Ovary (tissue), 7 donors: ENCODE measurements at regions not wholly inside any gene's neighbourhood (a gene's known extent, or its start where the extent isn't known, plus 50 kb on each side); places are given as distances from the start of the nearest gene placed in this dataset.
A peak's percentile ranks its signal among the peaks of the same experiment; 100 is the strongest.
"Not testable (repeated sequence)": the region's sequence is repeated elsewhere in the genome, so short reads cannot be mapped to it uniquely, and the experiment has no call there.

Source experiments
- DNase-seq, 5 donors: peaks; one replicate each; pipeline ENCODE4 v3.0.0-alpha.2; 2019 to 2020
- H3K27ac ChIP-seq, 2 donors: fragments of 200-600 bp; one replicate each; pipeline versions ENCODE4 v1.5.1 to v1.8.0; 2019 to 2022
- H3K27me3 ChIP-seq: fragments of 200-600 bp; one replicate; pipeline ENCODE4 v1.8.0; 2022
- H3K36me3 ChIP-seq: fragments of 200-600 bp; sonication (generic); one replicate; pipeline ENCODE4 v1.5.1; 2019
- H3K4me1 ChIP-seq: one replicate; pipeline ENCODE4 v1.8.1; 2013; ENCODE audit warnings: mild to moderate bottlenecking, moderate library complexity; ENCODE audit not compliant: insufficient read depth
- H3K4me3 ChIP-seq: fragments of 200-600 bp; sonication (generic); one replicate; pipeline ENCODE4 v1.5.1; 2017
- H3K9me3 ChIP-seq, 2 donors: fragments of 200-600 bp in 1 of 2; sonication (generic) in 1 of 2; one replicate each; pipeline versions ENCODE4 v1.5.1 to v1.8.1; 2013 to 2019; ENCODE audit warnings: mild to moderate bottlenecking in 1 of 2, moderate library complexity in 1 of 2
- EP300 ChIP-seq: sonication (generic); formaldehyde crosslinking; IDR thresholded peaks from one replicate; pipeline ENCODE4 v1.6.1; 2017; ENCODE audit warnings: antibody characterized with exemption
- POLR2A ChIP-seq: fragments of 450-650 bp; IDR thresholded peaks from one replicate; pipeline ENCODE4 v1.6.1; 2017; ENCODE audit warnings: antibody characterized with exemption, mild to moderate bottlenecking, moderate library complexity
- WGBS, 3 donors: extraction: QIAGEN DNeasy Blood & Tissue Kit in 1 of 3; methylation state at CpG; one replicate each; pipeline versions ENCODE4 v1.1.5 to v1.1.7; 2013 to 2017; 5-methylcytosine and 5-hydroxymethylcytosine counted together
- intact Hi-C, 4 donors: fragments of 100-400 bp; cut with DNase I; formaldehyde crosslinking; loops; one replicate each; pipeline versions ENCODE4 v1.11.0 to v1.15.1; 2022 to 2023
- TF ChIP-seq, protein P1 (sequence below), 3 donors: fragments of 450-650 bp in 2 of 3; fragments of 200-600 bp in 1 of 3; IDR thresholded peaks; one replicate each; pipeline versions ENCODE4 v1.5.1 to v1.8.0; 2016 to 2022; ENCODE audit warnings: antibody characterized with exemption in 3 of 3, mild to moderate bottlenecking in 1 of 3
- donor health status: DM: no; HTN: no; CAD: no; lungs with moderate emphysema.
- donor health status: DM: no; HTN: no; CAD: no.
- donor health status: Bipolar disorder and iron deficiency.
- donor health status: DM: no; HTN: no; CAD: no.
- donor health status: DM: yes; HTN: yes; CAD: no.

DNA sequence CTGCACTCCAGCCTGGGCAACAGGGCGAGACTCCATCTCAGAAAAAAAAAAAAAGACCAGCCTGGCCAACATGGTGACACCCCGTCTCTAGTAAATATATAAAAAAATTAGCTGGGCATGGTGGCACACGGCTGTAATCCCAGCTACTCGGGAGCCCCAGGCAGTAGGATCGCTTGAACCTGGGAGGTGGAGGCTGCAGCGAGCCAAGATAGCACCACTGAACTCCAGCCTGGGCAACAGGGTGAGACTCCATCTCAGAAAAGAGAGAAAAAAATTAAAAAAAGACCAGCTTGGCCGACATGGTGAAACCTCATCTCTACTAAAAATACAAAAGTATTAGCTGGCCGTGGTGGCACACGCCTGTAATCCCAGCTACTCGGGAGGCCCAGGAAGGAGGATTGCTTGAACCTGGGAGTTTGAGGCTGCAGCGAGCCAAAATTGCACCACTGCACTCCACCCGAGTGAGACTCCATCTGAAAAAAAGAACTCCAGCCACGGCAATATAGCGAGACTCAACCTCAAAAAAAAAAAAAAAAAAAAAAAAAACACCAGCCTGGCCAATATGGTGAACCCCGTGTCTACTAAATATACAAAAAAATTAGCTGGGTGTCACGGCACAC lies 346.1 kb upstream of the PLGLB2 start:
- Histone ChIP-seq H3K36me3 (no peaks in the 10 kb centered on the region), H3K4me3 (no peak overlapping the region), H3K9me3 (peaks cover 0 to 2% of the 10 kb centered on the region in 2 donors), H3K27ac (no peak overlapping the region), H3K27me3 (no peaks in the 10 kb centered on the region), H3K4me1 (no peaks in the 10 kb centered on the region)
- no peak for DNase-seq
- WGBS, 3 donors = 77 to 85% (median 82%) methylated on average over 16 of the region's 16 CpGs
- TF ChIP-seq POLR2A (no peak), EP300 (no peak)
- TF ChIP-seq, protein P1, sequence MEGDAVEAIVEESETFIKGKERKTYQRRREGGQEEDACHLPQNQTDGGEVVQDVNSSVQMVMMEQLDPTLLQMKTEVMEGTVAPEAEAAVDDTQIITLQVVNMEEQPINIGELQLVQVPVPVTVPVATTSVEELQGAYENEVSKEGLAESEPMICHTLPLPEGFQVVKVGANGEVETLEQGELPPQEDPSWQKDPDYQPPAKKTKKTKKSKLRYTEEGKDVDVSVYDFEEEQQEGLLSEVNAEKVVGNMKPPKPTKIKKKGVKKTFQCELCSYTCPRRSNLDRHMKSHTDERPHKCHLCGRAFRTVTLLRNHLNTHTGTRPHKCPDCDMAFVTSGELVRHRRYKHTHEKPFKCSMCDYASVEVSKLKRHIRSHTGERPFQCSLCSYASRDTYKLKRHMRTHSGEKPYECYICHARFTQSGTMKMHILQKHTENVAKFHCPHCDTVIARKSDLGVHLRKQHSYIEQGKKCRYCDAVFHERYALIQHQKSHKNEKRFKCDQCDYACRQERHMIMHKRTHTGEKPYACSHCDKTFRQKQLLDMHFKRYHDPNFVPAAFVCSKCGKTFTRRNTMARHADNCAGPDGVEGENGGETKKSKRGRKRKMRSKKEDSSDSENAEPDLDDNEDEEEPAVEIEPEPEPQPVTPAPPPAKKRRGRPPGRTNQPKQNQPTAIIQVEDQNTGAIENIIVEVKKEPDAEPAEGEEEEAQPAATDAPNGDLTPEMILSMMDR (IDR thresholded peaks at IDR 0.05) = no peak
- intact Hi-C loops = no loop called here

DNA sequence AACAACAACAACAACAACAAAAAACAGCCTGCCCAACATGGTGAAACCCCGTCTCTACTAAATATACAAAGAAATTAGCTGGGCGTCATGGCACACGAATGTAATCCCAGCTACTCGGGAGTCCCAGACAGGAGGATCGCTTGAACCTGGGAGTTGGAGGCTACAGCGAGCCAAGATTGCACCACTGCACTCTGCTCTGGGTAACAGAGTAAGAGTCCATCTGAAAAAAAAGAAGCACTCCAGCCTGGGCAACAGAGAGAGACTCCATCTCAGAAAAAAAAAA lies 344.1 kb upstream of the PLGLB2 start:
- Histone ChIP-seq H3K27ac (no peak overlapping the region), H3K4me3 (no peak overlapping the region), H3K27me3 (no peaks in the 10 kb centered on the region), H3K4me1 (no peaks in the 10 kb centered on the region), H3K36me3 (no peaks in the 10 kb centered on the region), H3K9me3 (peaks cover 0 to 2% of the 10 kb centered on the region in 2 donors)
- TF ChIP-seq EP300 (no peak), POLR2A (no peak)
- TF ChIP-seq, protein P1 (IDR thresholded peaks at IDR 0.05) = no peak
- WGBS, 3 donors = 81 to 95% (median 95%) methylated on average over 6 of the region's 6 CpGs
- intact Hi-C loops = no loop called here
- DNase-seq = no peak

DNA sequence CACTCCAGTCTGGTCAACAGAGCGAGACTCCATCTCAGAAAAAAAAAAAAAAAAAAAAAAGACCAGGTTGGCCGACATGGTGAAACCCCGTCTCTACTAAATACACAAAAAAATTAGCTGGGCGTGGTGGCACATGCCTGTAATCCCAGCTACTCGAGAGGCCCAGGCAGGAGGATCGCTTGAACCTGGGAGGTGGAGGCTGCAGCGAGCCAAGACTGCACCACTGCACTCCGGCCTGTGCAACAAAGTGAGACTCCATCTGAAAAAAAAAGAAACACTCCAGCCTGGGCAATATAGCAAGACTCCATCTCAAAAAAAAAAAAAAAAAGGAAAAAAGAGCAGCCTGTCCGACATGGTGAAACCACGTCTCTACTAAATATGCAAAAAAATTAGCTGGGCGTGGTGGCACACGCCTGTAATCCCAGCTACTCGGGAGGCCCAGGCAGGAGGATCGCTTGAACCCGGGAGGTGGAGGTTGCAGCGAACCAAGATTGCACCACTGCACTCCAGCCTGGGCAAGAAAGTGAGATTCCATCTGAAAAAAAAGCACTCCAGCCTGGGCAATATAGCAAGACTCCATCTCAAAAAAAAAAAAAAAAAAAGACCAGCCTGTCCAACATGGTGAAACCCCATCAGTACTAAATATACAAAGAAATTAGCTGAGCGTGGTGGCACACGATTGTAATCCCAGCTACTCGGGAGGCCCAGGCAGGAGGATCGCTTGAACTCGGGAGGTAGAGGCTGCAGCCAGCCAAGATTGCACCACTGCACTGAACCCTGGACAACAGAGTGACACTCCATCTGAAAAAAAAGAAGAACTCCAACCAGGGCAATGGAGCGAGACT lies 343.3 kb upstream of the PLGLB2 start:
- H3K27ac ChIP-seq, H3K4me3 ChIP-seq, H3K4me1 ChIP-seq, intact Hi-C loops, DNase-seq, H3K27me3 ChIP-seq, H3K9me3 ChIP-seq, H3K36me3 ChIP-seq: not testable (repeated sequence)
- WGBS, 3 donors = 91 to 93% (median 92%) methylated on average over 19 to 22 of the region's 22 CpGs

DNA sequence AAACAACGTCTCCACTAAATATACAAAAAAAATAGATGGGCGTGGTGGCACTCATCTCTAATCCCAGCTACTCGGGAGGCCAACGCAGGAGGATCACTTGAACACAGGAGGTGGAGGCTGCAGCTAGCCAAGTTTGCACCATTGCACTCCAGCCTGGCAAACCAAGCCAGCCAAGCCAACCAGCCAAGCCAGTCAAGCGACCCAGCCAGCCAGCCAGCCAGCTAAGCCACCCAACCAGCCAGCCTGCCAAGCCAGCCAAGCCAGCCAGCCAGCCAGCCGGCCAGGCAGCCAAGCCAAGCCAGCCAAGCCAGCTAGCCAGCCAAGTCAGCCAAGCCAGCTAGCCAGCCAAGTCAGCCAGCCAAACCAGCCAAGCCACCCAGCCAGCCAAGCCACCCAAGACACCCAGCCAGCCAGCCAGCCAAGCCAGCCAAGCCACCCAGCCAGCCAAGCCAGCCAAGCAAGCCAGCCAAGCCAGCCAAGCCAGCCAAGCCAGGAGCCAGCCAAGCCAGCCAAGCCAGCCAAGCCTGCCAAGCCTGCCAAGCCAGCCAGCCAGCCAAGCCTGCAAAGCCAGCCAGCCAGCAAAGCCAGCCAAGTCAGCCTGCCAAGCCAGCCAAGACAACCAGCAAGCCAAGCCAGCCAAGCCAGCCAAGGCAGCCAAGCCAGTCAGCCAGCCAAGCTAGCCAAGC lies 342.2 kb upstream of the PLGLB2 start:
- H3K27ac ChIP-seq, H3K9me3 ChIP-seq, H3K36me3 ChIP-seq, intact Hi-C loops, H3K27me3 ChIP-seq, H3K4me1 ChIP-seq, DNase-seq, H3K4me3 ChIP-seq: not testable (repeated sequence)
- 73 to 91% (median 89%) methylated on average over 3 to 5 of the region's 6 CpGs for WGBS, 3 donors

DNA sequence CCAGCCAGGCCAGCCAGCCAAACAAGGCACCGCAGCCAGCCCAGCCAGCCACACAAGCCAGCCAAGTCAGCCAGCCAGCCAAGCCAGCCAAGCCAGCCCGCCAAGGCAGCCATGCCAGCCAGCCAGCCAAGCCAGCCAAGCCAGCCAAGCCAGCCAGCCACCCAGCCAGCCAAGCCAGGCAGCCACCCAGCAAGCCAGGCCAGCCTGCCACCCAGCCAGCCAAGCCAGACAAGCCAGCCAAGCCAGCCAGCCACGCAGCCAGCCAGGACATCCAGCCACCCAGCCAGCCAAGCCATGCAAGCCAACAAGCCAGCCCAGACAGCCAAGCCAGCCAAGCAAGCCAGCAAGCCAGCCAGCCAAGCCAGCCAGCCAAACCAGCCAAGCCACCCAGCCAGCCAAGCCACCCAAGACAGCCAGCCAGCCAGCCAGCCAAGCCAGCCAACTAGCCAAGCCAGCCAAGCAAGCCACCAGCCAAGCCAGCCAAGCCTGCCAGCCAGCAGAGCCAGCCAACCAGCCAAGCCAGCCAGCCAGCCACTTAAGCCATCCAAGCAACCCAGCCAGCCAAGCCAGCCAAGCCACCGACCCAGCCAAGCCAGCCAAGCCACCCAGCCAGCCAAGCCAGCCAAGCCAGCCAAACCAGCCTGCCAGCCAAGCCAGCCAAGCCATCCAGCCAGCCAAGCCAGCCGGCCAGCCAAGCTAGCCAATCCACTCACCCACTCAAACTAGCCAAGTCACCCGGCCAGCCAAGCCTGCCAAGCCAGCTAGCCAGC lies 341.3 kb upstream of the PLGLB2 start:
- H3K36me3 ChIP-seq, intact Hi-C loops, H3K4me1 ChIP-seq, H3K4me3 ChIP-seq, H3K27ac ChIP-seq, DNase-seq, H3K9me3 ChIP-seq, H3K27me3 ChIP-seq: not testable (repeated sequence)
- 70 to 87% (median 83%) methylated on average over 2 to 6 of the region's 6 CpGs for WGBS, 3 donors

DNA sequence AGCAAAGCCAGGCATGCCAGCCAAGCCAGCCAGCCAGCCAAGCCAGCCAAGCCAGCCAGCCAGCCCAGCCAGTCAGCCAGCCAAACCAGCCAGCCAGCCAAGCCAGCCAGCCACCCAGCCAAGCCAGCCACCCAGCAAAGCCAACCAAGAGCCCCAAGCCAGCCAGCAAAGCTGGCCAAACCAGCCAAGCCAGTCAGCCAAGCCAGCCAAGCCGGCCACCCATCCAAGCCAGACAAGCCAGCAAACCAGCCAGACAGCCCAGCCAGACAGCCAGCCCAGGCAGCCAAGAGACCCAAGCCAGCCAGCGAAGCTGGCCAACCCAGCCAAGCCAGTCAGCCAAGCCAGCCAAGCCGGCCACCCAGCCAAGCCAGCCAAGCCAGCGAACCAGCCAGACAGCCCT lies 338.3 kb upstream of the PLGLB2 start:
- H3K27me3 ChIP-seq, intact Hi-C loops: not testable (repeated sequence)
- 94% methylated on average over 2 of the region's 4 CpGs; no CpG with 5 or more reads in 2 of the 3 donors for WGBS, 3 donors

DNA sequence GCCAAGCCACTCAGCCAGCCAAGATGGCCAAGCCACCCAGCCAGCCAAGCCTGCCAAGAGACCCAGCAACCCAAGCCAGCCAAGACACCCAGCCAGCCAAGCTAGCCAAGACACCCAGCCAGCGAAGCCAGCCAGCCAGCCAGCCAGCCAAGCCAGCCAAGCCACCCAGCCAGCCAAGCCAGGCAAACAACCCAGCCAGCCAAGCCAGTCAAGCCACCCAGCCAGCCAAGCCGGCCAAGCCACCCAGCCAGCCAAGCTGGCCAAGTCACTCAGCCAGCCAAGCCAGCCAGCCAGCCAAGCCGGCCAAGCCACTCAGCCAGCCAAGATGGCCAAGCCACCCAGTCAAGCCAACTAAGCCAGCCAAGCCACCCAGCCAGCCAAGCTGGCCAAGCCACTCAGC lies 337.5 kb upstream of the PLGLB2 start:
- H3K4me1 ChIP-seq, DNase-seq, H3K27ac ChIP-seq, H3K4me3 ChIP-seq, H3K9me3 ChIP-seq, intact Hi-C loops, H3K27me3 ChIP-seq, H3K36me3 ChIP-seq: not testable (repeated sequence)
- 83 to 92% methylated on average over 1 to 3 of the region's 3 CpGs; no CpG with 5 or more reads in 1 of the 3 donors for WGBS, 3 donors

More for the DNA sequence above, 338.3 kb upstream of the PLGLB2 start:
- DNase-seq, H3K4me3 ChIP-seq, H3K9me3 ChIP-seq, H3K27ac ChIP-seq, H3K36me3 ChIP-seq, H3K4me1 ChIP-seq: not testable (repeated sequence)

DNA sequence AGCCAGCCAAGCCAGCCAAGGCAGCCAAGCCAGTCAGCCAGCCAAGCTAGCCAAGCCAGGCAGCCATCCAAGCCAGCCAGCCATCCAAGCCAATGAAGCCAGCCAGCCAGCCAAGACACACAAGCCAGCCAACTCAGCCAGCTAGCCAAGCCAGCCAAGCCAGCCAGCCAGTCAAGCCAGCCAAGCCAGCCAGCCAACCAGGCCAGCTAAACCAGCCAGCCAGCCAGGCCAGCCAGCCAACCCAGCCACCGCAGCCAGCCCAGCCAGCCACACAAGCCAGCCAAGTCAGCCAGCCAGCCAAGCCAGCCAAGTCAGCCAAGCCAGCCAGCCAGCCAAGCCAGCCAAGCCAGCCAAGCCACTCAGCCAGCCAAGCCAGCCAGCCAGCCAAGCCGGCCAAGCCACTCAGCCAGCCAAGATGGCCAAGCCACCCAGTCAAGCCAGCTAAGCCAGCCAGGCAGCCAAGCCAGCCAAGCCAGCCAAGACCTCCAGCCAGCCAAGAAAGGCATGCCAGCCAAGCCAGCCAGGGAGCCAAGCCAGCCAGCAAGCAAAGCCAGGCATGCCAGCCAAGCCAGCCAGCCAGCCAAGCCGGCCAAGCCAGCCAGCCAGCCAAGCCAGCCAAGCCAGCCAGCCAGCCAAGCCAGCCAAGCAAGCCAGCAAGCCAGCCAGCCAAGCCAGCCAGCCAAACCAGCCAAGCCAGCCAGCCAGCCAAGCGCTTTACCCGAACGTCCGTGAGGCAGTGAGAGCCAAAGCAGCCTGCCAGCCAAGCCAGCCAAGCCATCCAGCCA lies 335.7 kb upstream of the PLGLB2 start:
- H3K9me3 ChIP-seq, H3K27ac ChIP-seq, intact Hi-C loops, H3K4me3 ChIP-seq, H3K36me3 ChIP-seq, H3K4me1 ChIP-seq, H3K27me3 ChIP-seq: not testable (repeated sequence)
- peak in 1 of 5 donors; percentile 36 for DNase-seq
- WGBS, 3 donors = 46 to 100% (median 79%) methylated on average over 1 to 3 of the region's 7 CpGs
